ENCODE measurements at regions not wholly inside any gene's neighbourhood (a gene's known extent, or its start where the extent isn't known, plus 50 kb on each side); places are given as distances from the start of the nearest gene placed in this dataset.

GRCh38 chr6:115220551-115221159, 840.0 kb downstream of the FRK start:
- TF ChIP-seq, protein P1, sequence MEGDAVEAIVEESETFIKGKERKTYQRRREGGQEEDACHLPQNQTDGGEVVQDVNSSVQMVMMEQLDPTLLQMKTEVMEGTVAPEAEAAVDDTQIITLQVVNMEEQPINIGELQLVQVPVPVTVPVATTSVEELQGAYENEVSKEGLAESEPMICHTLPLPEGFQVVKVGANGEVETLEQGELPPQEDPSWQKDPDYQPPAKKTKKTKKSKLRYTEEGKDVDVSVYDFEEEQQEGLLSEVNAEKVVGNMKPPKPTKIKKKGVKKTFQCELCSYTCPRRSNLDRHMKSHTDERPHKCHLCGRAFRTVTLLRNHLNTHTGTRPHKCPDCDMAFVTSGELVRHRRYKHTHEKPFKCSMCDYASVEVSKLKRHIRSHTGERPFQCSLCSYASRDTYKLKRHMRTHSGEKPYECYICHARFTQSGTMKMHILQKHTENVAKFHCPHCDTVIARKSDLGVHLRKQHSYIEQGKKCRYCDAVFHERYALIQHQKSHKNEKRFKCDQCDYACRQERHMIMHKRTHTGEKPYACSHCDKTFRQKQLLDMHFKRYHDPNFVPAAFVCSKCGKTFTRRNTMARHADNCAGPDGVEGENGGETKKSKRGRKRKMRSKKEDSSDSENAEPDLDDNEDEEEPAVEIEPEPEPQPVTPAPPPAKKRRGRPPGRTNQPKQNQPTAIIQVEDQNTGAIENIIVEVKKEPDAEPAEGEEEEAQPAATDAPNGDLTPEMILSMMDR (conservative IDR thresholded peaks at IDR 0.05; ENCODE audit: low read depth, low read length) = no peak
- TF ChIP-seq EZH2 (IDR thresholded peaks at IDR 0.05; ENCODE audit: borderline replicate concordance, low read depth, low read length, poor library complexity, severe bottlenecking) = no peak

Measured in A673 (cell line).